ENCODE measurements at regions not wholly inside any gene's neighbourhood (a gene's known extent, or its start where the extent isn't known, plus 50 kb on each side); places are given as distances from the start of the nearest gene placed in this dataset.

DNA sequence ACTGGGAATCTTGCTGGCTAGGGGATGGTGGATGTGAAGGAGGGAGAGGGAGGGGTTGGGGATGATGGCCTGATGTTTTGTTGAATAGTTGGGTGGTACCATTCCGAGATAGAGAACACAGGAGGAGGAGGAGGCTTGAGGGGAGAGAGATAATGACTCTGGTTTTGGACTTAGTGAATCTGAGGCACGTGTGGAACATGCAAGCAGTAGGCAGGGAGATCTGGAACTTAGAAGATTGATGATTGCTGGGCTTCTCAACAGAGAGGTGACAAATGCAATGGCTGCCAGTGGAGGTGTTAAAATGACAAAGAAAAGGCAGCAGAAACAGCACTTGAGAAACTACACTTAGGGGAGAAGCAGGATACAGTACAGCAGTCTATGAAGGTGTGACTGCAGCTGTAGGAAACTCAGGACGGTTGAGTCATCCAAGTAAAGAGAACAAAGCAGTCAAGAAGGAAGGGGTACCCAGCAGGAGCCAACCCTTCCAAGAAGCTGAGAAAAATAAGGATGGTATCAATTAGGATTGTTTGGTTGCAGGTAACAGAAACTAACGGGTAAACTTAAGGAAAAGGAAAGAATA, 186.8 kb upstream of the FOXN2 start:
- H3K4me3 ChIP-seq (ENCODE audit: low read depth, low read length), result no peak overlapping the region
- TF ChIP-seq CTCF (IDR thresholded peaks at IDR 0.05; ENCODE audit: insufficient read depth, low read depth, low read length), result no peak
- no peak for DNase-seq (ENCODE audit: low read depth)

DNA sequence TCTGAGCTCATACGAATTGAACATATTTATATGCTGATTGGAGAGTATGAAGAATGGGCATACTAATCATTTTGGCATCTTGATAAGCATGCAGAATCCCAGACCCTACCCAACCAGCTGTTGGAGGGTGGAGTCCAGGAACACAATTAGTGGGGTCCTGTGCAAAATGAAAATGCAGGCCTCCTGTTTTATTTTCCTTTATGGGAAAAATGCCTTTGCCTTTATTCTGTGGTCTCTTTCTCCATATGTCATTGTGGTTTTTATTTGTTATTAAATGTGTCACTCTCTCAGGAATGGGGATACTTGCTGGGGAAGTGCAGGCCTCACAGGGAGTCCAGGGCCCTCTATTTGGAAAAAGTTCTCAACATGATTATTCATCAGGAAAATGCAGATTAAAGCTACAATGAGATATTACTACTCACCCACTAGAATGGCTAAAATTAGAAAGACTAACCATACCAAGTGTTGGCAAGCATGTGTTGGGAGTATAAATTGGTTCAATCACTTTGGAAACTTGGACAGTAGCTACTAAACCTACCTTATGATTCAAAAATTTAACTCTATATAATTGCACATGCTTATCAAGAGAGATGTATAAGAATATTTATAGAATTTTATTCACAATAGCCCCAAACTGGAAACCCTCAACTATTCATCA, 185.1 kb upstream of the FOXN2 start:
- peak; percentile 39 for DNase-seq (ENCODE audit: low read depth)
- no peak for TF ChIP-seq CTCF (IDR thresholded peaks at IDR 0.05; ENCODE audit: insufficient read depth, low read depth, low read length)
- no peak overlapping the region for H3K4me3 ChIP-seq (ENCODE audit: low read depth, low read length)

GRCh38 chr2:48131539-48132270, 182.8 kb upstream of the FOXN2 start:
- peak; percentile 92 for DNase-seq (ENCODE audit: low read depth)
- no peak for TF ChIP-seq CTCF (IDR thresholded peaks at IDR 0.05; ENCODE audit: insufficient read depth, low read depth, low read length)
- no peak overlapping the region for H3K4me3 ChIP-seq (ENCODE audit: low read depth, low read length)

DNA sequence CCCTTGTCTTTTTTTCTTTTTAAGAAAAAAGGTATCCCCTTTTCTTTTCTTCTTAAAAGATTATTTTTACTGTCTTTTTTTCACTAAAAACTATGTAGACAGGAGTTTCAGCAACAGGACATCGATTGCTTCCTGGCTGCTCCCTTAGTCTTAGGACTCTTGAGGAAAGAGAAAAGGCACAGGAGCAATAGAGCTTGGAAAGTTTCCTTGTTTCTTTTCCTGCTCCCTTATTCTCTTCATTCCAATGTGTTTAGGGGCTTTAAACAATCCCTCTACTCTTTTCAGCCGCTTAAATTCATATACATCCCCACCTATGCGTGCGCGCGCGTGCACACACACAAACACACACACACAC, 182.2 kb upstream of the FOXN2 start:
- no peak overlapping the region for H3K4me3 ChIP-seq (ENCODE audit: low read depth, low read length)
- no peak for TF ChIP-seq CTCF (IDR thresholded peaks at IDR 0.05; ENCODE audit: insufficient read depth, low read depth, low read length)
- DNase-seq (ENCODE audit: low read depth), result no peak

DNA sequence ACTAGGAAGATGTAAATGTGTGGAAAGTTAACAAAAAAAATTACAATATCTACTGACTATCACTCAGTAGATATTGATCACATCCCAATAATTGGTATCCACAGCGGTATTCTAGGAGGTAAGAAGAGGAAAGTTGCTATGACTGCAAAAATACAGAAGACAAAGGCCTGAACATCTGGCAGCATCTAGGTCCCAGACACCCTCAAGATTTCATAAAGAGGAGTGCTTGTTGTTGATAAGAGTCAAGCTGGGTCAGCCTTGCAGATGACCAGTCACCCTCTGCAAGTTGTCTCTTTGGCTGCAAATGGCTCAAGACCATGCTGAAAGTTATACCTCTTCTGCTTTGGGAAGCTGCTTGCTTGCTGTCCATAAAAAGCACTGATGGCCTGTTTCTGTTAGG, 179.8 kb upstream of the FOXN2 start:
- no peak overlapping the region for H3K4me3 ChIP-seq (ENCODE audit: low read depth, low read length)
- DNase-seq (ENCODE audit: low read depth), result no peak
- no peak for TF ChIP-seq CTCF (IDR thresholded peaks at IDR 0.05; ENCODE audit: insufficient read depth, low read depth, low read length)

GRCh38 chr2:48135797-48136196, 178.7 kb upstream of the FOXN2 start:
- no peak overlapping the region for H3K4me3 ChIP-seq (ENCODE audit: low read depth, low read length)
- TF ChIP-seq CTCF (IDR thresholded peaks at IDR 0.05; ENCODE audit: insufficient read depth, low read depth, low read length), result no peak
- no peak for DNase-seq (ENCODE audit: low read depth)

Data from fibroblast of villous mesenchyme (primary cell).